ENCODE measurements at regions not wholly inside any gene's neighbourhood (a gene's known extent, or its start where the extent isn't known, plus 50 kb on each side); places are given as distances from the start of the nearest gene placed in this dataset.
"Not testable (repeated sequence)": the region's sequence is repeated elsewhere in the genome, so short reads cannot be mapped to it uniquely, and the experiment has no call there.

DNA sequence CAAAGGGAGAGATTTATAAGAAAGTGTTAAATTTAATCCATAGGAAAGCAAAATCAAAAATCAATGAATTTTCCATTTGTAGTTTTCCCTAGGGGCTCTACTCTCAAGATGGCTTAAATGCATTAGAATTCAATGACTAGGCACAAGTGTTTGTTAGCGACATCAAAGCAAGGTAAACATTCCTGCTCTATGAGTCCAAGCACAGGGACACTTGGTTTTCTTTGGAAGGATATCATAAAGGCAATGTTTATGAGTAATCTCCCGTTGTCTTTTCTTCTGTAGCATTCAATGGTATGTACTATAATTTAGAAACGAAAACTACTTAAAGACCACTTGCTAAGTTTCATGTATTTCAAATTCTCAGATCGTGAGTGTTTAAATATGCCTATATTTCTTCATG, 54.8 kb upstream of the ZNF717 start:
- POLR2A ChIA-PET, CTCF ChIA-PET: not testable (repeated sequence)

DNA sequence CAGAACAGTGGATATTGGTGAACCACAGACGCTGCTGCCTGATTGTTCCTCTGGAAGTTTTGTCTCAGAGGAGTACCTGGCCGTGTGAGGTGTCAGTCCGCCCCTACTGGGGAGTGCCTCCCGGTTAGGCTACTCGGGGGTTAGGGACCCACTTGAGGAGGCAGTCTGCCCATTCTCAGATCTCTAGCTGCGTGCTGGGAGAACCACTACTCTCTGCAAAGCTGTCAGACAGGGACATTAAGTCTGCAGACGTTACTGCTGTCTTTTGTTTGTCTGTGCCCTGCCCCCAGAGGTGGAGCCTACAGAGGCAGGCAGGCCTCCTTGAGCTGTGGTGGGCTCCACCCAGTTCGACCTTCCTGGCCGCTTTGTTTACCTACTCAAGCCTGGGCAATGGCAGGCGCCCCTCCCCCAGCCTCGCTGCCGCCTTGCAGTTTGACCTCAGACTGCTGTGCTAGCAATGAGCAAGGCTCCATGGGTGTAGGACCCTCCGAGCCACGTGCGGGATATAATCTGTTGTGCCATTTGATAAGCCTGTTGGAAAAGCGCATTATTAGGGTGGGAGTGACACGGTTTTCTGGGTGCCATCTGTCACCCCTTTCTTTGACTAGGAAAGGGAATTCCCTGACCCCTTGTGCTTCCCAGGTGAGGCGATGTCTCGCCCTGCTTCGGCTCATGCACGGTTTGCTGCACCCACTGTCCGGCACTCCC, 65.1 kb upstream of the ZNF717 start:
- CTCF ChIA-PET, POLR2A ChIA-PET: not testable (repeated sequence)

DNA sequence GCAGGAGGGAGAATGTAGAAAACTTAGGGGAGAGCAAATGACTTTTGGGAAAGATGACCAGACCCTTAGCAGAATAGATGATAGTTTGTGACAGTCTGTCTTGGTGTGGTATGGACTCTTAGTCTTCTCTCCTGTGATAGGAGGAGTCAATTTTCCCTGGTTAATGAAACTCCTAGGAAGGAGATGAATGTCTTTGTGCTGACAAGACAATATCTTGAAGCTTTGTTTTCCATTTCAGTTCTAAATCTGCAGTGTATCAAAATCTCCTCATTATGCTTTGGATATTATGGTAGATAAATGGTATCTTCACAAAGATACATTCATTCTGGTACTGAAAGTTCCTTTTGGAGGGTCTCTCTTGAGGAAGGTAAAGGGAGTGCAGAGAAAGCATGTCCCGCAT, 77.8 kb upstream of the ZNF717 start:
- POLR2A ChIA-PET: no interaction called here
- CTCF ChIA-PET: no interaction called here

DNA sequence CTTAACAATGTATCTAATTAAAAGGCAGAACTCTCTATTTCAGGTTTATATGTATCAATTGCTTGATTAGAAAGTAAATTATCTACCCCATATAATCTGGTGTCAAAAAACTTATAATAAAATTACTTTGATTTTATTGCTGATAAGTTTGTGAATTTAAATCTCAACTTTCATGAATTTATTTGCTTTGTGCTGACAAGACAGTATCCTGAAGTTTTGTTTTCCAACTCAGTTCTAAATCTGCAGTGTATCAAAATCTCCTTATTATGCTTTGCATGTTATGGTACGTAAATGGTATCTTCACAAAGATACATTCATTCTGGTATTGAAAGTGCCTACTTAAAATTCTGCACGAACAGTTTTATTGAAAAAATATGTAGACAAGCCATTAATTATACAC, 78.5 kb upstream of the ZNF717 start:
- ChIA-PET POLR2A (no interaction called here), CTCF (no interaction called here)

DNA sequence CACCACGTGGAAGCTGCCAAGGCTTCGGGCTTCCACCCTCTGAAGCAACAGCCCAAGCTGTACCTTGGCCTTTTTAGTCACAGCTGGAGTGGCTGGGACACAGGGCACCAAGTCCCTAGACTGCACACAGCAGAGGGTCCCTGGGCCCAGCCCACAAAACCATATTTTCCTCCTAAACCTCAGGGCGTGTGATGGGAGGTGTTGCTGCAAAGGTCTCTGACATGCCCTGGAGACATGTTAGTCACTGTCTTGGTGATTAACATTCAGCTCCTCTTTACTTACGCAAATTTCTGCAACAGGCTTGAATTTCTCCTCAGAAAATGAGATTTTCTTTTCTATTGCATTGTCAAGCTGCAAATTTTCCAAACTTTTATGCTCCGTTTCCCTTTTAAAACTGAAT, 98.4 kb upstream of the ZNF717 start:
- CTCF ChIA-PET: not testable (repeated sequence)

DNA sequence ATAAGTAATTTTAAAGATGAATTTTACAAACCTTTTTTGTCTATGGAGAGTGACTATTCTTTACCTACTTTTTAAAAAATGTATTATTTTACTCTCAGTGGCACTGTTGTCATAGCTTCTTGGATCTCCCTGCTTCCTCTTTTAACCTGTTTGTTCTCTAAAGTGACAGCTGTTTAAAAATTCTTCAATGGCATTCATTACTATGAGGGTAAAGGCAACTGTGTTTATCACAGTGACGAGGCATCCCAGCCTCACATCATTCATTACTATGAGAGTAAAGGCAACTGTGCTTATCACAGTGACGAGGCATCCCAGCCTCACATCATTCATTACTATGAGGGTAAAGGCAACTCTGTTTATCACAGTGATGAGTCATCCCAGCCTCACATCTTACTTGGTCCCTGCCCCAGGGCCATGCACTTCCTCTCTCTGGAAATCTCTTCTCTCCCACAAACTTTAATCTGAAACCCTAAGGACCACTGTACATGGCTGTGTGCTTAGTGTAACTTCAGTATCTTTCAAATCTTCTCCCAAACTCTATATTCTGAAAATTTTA, 101.7 kb upstream of the ZNF717 start:
- CTCF ChIA-PET: no interaction called here

More for the DNA sequence above, 98.4 kb upstream of the ZNF717 start:
- POLR2A ChIA-PET: not testable (repeated sequence)

DNA sequence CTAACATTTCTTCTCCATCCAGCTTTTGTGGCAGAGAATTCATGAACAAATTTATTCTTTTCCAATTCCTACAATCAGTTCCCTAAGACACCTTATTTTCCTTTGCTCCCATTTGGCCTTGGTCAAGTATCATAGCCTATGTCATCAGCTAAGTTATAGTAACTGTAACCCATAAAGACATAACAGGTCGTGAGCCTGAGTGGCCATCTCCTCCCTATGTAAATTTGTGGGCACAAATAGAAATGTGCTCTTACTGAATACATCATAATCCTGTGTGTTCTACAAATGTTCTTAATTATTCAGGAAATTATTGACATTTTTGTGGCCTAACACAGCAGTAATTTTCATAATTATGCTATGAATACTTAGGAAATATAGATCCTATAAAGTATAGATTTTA, 108.9 kb upstream of the ZNF717 start:
- ChIA-PET CTCF (no interaction called here), POLR2A (no interaction called here)

More for the DNA sequence above, 101.7 kb upstream of the ZNF717 start:
- POLR2A ChIA-PET: no interaction called here

DNA sequence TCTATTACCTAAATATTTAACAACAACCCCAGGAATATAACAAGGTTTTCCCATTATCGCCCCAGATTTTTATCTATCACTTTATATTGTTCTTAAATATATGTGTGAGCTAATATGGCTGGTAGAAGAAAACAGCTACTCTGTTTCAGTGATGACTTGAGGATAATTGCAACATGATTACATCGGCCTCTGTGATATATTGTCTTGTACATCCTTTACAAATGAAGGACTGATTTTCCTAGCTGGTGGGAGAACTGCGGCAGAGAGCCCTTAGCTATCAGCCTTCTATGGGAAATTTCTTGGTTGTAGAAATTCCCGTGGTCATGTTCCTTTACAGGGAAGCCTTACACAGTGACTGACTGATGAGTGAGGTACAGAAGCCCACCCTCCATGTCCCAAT, 110.9 kb upstream of the ZNF717 start:
- ChIA-PET CTCF (no interaction called here), POLR2A (no interaction called here)

DNA sequence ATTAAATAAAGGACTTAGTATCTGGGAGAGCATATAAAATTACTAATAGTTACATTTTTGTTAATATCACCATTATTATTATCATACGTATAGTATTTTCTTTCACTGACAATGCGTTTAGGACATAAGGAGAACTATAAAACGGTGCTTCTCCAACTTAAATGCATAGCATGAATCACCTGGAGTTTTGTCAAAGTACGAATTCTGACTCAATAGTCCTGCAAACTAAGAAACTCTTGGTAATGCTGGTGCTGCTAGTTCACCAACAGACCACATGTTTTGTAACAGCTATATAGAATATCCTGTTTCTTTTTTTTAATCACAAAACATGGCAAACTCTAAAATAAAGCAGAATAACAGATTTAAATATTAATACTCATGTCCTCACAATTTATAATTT, 116.1 kb upstream of the ZNF717 start:
- POLR2A ChIA-PET, CTCF ChIA-PET: not testable (repeated sequence)

DNA sequence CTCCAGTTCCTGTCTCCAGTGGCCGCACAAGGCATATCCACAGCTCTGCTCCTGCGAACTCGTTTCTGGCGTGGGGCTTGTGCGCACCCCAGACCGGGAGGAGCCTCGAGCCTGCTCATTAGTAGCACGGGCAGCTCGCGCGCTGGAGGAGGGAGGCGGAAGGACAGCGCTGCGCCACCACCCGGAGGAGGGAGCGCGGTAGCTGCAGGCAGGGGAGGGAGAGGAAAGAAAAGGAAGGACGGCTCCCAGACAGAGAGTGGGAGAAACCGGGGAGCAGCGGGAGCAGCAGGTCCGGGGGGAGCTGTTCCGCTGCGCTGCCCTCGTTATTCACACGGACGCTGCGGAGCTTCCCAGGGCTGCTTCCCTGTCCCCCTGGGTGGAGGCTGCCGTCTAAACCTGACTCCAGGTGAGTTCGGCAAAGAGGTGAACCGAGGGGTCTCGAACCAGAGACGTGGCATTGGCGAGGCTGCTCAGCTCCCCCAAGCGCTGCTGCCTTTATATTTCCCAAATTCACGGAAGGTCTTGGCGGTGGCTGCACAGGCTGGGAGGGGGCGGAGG, 121.3 kb upstream of the ZNF717 start:
- CTCF ChIA-PET: no interaction called here
- POLR2A ChIA-PET: no interaction called here

DNA sequence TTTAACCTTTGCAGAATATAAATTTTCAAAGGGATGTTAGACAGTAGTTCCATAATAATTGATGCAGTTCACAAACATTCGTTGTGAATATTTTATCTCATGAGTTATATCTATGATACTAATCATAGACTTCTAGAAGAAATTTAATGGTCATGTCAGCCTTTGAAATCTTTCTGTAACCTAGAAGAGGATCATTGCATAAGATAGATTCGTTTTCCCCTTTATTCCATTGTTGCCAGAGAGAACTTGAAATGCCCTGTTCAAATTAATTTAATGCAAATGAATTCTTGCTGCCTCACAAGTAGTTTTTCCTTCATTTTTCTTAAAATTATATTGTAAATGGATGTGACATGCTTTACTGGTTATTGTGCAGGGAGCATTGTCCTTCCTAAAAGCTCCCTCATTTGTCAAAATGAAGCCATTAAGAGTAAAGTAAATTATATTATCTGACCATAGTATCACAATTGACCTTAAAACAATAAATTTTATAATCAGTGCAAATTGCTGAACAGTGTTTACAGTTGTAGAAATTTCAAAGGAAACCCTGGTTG, 128.5 kb upstream of the ZNF717 start:
- CTCF ChIA-PET: no interaction called here
- POLR2A ChIA-PET: no interaction called here

DNA sequence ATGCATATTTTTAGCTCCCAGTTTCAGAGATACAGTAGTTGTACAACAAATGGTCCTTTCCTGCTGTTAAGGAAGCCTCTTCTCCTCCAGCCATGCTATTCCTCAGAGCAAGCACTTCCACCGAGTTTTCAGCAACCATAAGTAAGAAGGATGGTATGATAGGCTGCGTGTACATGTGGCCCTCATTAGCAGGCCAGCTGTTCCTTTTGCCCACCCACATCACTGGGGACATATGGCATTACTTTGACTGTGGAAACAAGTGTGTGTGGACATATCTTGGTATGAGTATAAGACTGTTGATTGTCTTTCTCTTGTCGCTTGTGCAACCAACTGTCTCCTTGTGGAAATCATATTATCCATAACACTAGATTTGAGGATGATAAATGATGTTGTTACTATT, 129.4 kb upstream of the ZNF717 start:
- CTCF ChIA-PET, POLR2A ChIA-PET: not testable (repeated sequence)

DNA sequence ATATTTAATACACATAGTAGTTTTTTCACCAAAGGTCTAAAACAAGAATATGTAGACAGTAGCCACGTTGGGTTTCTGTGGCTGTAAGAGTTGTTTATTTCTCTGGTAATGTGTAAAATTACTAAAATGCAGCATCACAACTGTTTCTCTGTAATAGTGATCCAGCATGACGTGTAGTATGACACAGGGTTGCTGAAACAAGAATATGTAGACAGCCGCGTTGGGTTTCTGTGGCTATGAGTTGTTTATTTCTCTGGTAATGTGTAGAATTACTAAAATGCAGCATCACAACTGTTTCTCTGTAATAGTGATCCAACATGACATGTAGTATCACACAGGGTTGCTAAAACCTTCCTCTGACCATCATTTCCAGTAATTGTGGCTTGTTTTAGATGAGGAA, 153.6 kb upstream of the ZNF717 start:
- POLR2A ChIA-PET: no interaction called here
- CTCF ChIA-PET: no interaction called here

DNA sequence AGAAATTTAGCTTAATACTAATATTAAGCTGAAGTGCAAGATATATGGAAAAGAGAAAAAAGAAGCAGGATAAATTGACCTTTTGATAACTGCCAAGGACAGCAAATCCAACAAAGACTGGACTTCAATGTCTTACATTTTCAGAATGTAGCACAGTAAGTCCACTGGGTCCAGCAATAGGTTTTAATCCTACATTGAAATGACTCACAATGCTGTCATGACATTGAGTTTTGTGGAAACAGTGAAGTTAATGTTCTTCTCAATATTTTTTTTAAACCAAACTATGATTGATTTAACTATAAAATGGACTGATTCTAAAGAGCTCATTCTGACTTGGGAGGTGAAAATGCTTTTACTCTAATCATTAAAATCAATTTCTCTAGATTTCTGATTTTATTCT, 166.6 kb upstream of the ZNF717 start:
- POLR2A ChIA-PET: no interaction called here
- CTCF ChIA-PET: no interaction called here

DNA sequence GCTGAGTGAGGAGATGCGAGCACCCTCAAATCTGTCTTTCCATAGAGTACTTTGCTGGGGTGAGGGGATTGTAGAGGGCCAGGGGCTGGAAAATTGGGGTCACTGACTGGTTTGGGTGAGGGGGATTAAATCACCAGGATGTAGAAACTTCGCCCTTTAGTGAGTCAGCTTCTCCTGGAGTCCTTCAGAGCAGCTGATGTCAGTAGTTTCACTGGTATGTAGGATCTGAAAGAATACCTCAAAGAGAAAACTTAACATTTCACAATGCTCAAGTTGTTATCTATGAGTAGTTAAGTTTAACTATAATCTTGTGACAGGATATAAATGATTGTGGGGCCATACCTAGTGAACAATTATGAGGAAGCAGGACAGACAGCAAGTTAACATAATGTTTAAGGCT, 174.7 kb upstream of the ZNF717 start:
- CTCF ChIA-PET, POLR2A ChIA-PET: not testable (repeated sequence)

DNA sequence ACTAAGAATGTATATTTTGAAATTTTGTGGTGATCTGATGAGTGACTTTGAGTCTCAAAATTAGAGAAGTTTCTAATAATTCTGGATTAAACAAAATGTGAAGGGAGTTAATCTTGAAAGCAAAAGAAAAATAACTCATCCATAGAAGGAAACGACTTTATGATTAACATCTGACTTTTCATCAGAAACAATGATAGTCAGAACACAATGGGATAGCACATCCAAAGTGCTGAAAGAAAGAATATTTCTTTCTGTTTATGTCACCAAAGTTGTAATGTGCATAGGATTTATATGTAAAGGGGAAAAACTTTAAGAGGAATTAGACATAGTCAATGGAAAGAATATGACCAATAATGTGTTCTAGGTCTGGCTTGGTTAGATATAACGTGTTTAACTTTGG, 176.7 kb upstream of the ZNF717 start:
- CTCF ChIA-PET: not testable (repeated sequence)

DNA sequence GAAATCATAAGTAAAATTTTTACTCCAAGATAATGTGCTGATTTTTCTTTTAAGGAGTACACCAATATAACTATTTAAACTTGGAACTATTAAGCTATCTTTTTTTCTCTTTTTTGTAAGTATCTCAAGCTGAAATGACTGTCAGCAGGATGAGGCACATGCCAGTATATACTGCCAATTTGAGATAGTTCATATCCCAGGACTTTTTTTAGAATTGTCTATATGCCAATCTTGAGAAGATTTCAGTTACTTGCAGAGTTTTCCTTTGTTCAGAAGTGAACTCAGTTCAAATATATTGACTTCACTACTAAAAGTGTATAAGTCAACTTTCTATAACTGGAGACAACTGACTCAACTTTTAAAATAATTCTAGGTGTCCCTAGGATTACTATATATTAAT, 181.7 kb upstream of the ZNF717 start:
- CTCF ChIA-PET: no interaction called here
- POLR2A ChIA-PET: no interaction called here

More for the DNA sequence above, 176.7 kb upstream of the ZNF717 start:
- POLR2A ChIA-PET: not testable (repeated sequence)

DNA sequence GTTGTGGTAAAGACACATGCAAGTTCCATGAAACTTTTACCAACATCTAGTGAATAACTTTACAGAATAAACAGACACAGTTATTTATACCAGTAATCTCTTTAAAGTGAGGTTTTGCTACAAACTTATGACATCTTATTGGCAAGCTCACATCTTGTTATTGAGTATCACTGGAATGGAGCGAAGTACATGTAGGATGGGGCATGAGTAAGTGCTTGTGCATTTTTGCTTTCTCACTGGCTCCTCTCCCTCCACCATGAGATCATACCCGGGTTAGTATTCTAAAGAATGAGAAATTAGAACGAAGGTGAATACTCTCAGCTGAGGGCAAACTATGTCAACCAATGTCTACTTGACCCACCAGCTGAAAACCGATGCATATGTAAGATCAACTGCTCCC, 193.3 kb upstream of the ZNF717 start:
- ChIA-PET CTCF (no interaction called here), POLR2A (no interaction called here)

DNA sequence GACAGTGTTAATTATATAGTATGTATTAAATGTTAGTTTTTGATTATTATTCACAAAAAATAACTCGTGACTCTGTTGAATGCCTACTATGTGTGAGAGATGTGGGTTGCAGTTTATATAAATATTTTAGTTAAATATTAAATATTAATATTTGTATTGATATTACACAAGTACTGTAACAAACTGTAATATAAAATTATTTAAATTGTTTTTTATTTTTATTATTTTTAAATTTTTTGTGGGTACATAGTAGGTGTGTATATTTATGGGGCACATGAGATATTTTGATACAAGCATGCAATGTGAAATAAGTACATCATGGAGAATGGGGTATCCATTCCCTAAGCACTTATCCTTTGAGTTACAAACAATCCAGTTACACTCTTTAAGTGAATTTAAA, 196.1 kb upstream of the ZNF717 start:
- CTCF ChIA-PET: no interaction called here
- POLR2A ChIA-PET: no interaction called here

DNA sequence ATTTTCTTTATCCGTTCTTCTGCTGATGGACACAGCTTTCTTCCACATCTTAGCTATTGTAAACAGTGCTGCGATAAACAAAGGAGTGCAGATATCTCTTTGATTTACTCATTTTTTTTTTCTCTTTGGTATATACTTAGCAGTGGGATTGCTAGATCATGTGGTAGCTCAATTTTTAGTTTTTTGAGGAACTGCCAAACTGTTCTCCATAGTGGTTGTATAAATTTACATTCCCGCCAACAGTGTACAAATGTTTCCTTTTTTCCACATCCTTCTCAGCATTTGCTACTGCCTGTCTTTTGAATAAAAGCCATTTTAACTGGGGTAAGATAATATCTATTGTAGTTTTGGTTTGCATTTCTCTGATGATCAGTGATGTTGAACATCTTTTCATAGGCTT, 196.8 kb upstream of the ZNF717 start:
- CTCF ChIA-PET: no interaction called here
- POLR2A ChIA-PET: no interaction called here

DNA sequence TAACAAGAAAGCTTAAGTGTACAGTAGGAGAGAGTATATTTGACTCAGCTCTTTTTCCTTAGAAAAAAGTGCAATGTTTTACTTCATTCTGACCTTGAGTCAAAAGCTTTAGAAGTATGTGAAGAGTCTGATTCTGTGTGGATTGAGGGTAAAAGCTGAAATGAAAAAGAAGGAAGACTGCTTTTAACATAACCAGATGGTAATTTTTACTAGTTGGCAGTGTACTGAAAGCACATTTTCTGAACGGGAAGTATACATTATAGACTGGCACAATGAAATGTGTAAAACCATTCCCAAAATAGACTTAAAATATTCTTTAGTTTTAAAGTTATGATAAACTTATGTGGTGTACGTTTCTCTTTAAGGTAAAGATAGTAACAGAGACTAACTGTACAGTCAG, 197.8 kb upstream of the ZNF717 start:
- ChIA-PET POLR2A (no interaction called here), CTCF (no interaction called here)
